Skin epidermis (tissue), 12 donors: ENCODE measurements at regions not wholly inside any gene's neighbourhood (a gene's known extent, or its start where the extent isn't known, plus 50 kb on each side); places are given as distances from the start of the nearest gene placed in this dataset.

Experiments
- H3K27ac ChIP-seq, 21 experiments: fragments of 200-600 bp; sonication (generic) in 11 of 21; one replicate each; pipeline ENCODE4 v1.5.0; 2020; ENCODE audit warnings: mild to moderate bottlenecking in 3 of 21, inconsistent platforms in 2 of 21, moderate library complexity in 2 of 21
- H3K4me3 ChIP-seq, 7 experiments: fragments of 200-600 bp; sonication (generic) in 2 of 7; one replicate each; pipeline ENCODE4 v1.5.0; 2020; ENCODE audit warnings: inconsistent platforms in 2 of 7, mild to moderate bottlenecking in 2 of 7, moderate library complexity in 1 of 7

DNA sequence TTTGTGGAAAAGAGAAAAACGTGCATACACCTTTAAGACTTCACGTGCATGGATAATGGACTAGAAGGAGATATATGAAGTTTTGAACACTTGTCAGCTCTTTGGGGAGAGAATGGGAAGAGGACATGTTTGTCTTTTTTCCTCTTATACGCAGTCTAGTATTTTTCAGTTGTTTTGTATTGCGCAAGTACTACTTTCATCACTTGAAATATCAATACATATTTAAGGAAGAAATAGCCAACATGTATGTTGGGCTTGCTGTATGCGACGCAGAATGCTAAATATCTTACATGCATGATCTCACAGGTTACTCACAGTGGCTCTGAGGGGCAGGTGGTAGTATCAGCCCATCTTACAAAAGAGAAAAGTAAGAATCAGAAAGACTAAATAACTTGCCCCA is 176.5 kb upstream of the RUNX1 start:
- Histone ChIP-seq H3K4me3 (no peak overlapping the region), H3K27ac (peak overlapping the region in 1 of 21 experiments; percentile 36)

DNA sequence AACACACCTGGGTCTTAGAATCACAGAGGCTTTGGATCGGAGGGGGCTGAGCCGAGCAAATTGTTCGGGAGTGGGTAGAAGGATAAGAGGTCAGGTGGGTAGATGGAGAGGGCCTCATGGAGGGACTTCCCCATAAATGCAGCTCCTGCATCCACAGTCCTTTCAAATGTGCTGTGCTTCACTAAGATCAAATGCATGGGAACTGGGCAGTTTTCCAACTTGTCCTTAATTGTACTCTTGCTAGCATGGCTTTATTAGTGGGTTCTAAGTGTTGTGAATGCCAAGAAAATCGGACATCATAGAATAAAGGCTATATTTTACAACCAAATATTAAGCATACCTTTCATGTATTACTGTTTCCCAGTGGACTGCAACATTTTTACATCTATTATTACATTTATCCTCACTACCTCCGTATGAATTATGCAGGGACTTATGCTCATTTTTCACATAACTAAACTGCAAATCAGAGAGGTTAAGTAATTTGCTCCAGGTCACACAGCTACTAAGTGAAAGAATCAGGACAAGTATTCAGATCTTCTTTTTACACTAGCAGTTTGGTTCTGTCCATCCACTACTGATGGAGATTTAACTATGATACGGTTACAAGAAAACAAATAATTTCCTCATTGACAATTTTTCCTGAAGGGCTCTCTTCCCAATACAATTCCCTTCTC is 174.5 kb upstream of the RUNX1 start:
- Histone ChIP-seq H3K4me3 (no peak overlapping the region), H3K27ac (no peak overlapping the region)

DNA sequence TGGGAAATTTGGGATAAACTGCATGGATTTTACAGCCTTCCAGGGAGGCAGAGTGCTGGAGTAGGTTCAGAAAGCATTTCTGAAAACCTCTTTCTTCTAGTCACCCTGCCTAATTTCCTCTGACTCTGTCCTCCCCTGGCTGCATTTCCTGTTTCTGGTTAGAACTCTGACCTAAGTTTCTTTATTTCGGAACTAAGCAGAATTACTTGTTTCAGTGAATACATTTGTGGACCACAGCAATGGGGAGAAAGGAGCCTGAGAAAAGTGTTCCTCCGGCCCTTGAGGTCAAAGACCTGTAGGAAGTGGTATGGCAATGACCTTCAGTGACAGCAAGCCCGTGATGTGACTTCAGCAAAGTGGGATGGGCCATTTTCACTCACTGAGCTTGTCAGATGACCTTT is 173.4 kb upstream of the RUNX1 start:
- Histone ChIP-seq H3K4me3 (no peak overlapping the region), H3K27ac (peak overlapping the region in 5 of 21 experiments; percentile 26 to 43 (median 40))

DNA sequence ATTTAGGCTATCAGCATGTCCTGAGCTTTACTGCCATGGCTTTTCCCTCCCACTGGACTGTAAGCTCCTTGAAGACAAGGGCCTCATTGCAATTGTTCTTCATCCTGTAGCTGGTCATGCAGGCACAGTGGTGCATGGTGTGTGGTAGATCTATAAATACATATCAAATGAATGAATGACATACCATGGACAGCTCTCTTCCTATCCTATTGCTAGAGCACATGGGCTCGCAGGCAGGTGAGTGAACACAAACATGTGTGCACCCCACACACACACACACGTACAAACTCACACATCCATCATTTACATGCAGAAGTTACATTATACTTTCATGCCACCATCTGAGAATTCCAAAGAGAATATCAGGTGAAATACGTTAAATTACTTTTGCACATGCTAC is 172.9 kb upstream of the RUNX1 start:
- peak overlapping the region in 4 of 21 experiments; percentile 30 to 43 (median 41) for H3K27ac ChIP-seq

DNA sequence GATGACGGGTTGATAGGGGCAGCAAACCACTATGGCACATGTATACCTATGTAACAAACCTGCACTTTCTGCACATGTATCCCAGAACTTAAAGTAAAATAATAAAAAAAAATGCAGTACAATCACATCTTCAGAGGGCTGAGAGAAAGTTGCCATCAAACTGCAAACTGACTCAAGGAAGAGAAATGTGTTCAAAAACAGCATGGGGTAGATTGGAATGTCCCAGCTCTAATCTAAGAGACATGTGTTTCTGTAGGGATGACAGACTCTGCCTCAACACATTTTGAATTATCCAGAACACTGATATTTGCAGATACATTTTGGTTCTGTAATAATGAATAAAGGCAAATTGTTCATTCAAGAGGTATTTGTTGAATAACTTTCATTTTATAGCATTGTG is 171.2 kb upstream of the RUNX1 start:
- peak overlapping the region in 4 of 21 experiments; percentile 18 to 57 (median 44) for H3K27ac ChIP-seq
- H3K4me3 ChIP-seq: no peak overlapping the region

More for the DNA sequence above, 172.9 kb upstream of the RUNX1 start:
- no peak overlapping the region for H3K4me3 ChIP-seq

DNA sequence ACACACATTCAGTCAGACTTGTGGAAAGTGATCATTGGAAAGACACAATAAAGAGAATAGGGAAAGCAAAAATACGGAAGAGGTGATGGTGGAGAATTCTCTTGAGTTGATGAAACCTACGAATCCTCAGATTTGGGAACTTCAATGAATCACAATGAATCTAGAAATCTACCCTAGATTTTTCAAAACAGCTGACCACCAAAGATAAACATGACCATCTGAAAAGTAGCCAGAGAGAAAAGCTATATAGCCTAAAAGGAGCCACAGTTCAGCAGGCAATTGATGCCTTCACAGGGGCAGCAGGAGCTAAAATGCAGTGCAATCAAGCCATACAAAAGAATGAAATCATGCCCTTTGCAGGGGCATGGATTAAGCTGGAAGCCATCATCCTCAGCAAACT is 170.6 kb upstream of the RUNX1 start:
- H3K4me3 ChIP-seq: no peak overlapping the region
- peak overlapping the region in 6 of 21 experiments; percentile 18 to 57 (median 31) for H3K27ac ChIP-seq

DNA sequence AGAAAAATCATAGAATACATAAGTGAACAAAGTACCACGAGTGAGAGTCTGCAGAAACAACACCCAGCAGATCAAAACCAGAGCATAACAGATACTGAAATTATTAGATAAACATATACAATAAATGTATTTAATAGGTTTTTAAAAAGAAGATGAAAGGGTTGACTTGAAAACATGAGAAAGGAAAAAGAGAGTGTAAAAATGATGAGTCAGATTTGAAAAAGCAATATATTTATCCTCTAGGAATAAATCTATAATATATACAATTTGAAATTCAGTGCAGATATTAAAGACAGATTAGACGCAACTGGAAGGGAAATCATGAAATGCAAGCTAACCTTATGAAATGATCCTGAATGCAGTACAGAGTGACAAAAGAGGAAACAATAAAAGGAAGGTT is 170.2 kb upstream of the RUNX1 start:
- H3K4me3 ChIP-seq: no peak overlapping the region
- peak overlapping the region in 4 of 21 experiments; percentile 18 to 57 (median 38) for H3K27ac ChIP-seq

DNA sequence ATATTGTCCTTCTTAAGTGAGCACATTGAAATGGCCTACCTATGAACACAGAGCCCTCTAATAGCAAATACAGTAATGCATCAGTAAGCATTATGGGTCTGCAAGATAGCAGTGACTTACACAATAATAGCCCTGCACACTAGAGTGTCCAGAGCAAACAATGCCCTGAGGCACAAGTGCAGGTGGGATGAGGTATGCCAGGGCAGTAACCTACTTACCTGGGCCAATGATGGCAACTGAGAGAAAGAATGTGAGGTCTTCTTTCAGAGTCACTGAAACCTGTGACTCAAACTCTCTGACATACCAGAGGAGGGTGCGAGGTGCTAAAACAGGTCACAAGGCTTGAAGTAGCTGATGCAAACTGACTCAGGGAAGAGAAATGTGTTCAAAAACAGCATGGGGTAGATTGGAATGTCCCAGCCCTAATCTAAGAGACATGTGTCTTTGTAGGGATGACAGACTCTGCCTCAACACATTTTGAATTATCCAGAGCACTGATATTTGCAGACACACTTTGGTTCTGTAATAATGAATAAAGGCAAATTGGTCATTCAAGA is 168.5 kb upstream of the RUNX1 start:
- no peak overlapping the region for H3K4me3 ChIP-seq
- H3K27ac ChIP-seq: peak overlapping the region in 2 of 21 experiments; percentile 31 to 38

DNA sequence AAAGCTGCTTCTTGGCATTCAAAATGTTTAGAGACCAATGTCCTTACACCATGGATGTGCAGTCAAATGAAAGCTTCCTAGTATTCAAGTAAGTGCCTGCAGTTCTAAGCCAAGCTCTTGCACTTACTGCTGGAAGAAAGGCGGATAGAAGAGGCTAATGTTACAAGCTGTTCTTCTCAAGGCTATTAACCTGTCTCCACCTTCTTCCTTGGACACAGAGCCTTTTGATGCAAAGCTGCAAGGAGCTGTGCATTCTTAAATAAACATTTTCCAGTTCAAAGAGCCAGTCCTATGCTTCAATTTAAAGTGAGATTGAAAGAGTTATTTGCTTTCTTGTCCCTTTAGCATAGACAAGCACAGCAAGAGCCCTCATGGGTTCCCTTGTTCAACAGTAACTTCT is 167.9 kb upstream of the RUNX1 start:
- Histone ChIP-seq H3K27ac (peak overlapping the region in 2 of 21 experiments; percentile 31 to 38), H3K4me3 (no peak overlapping the region)

DNA sequence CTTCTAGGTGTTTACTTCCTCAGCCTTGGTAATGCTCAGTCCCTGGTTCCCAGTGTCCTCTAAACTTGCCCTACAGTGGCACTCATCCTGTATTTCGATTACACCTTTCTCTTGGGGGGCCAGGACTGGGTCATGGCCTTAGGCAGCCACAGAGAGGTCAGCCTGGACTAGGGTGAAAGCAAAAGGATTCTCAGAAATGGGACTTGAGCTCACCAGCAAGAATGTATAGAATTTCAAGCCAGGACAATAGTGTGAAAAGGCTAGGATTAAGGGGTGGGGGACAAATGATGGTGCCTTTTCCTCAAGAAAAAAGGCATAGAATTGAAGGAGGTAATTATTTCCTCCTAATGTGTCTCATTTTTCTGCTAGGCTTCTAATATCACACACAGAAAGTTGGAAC is 166.8 kb upstream of the RUNX1 start:
- no peak overlapping the region for H3K27ac ChIP-seq
- H3K4me3 ChIP-seq: no peak overlapping the region

DNA sequence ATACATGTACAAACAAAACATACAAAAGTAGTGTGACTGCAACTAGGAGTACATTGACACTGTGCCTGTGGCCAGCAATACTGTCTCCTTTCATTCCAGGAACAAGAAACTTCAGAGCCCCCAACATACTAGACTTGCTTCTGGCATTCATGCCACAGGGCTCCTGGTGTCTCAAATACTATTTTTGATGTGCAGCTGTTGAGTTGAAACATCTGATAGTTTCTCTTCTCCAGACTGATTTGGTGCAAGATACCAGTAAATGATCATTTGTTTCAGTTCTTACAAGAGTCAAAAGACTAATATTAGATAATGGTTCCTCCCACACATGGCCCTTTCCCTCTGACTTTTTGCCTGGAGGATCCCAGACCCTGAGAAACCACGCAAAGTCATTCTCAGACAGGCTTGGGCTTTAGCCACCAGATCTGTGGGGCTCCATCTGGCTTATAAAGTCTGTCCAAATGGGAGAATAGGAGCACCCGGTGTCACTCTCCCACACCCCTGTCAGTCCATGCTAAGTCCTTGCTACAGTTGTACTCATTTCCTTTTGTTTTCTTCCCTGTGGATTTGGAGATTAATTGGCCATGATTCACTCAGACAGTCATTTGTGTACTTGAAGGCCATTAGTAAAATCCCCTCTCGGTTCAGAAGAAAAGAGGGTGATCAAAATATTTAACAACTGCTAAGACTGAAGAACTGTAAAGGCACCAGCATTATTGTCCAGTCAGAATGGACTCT is 163.5 kb upstream of the RUNX1 start:
- Histone ChIP-seq H3K4me3 (no peak overlapping the region), H3K27ac (peak overlapping the region in 9 of 21 experiments; percentile 2 to 65 (median 28))

DNA sequence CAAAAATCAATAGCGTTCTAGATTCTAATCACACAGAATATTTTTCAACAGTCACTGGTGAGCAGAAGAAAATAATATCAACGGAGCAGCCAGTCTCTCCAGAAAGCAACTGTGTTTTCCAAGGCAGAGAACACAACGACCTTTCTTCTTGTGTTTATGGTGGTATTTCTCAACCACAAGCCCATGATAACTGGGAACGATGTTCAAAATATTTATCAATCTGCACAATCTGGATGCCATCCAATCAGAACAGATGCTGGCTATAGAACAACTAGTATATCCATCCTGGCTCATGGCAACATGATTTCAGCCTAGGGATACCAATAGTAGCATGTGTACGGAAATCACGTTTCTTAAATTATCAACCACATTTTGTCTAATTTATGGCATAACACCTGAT is 162.7 kb upstream of the RUNX1 start:
- no peak overlapping the region for H3K4me3 ChIP-seq
- peak overlapping the region in 6 of 21 experiments; percentile 7 to 61 (median 34) for H3K27ac ChIP-seq

DNA sequence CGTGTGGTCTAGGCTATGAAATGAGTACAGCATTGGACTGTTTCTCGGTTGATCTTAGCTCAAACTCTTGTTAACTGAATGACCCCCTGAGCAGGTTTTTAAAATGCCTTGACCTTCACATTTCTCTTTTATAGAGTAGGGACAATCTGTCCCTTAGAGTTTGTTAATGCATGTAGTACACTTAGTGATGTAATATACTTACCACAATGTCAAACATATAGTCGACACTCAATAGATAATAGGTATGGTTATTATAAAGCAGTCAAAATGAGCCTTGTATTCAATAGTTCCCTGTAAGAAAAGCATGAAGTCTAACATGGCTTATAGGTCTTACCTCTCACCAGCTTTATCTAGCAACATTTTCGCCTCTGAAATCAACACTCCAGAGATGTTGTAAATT is 161.0 kb upstream of the RUNX1 start:
- Histone ChIP-seq H3K27ac (peak overlapping the region in 1 of 21 experiments; percentile 81), H3K4me3 (no peak overlapping the region)

DNA sequence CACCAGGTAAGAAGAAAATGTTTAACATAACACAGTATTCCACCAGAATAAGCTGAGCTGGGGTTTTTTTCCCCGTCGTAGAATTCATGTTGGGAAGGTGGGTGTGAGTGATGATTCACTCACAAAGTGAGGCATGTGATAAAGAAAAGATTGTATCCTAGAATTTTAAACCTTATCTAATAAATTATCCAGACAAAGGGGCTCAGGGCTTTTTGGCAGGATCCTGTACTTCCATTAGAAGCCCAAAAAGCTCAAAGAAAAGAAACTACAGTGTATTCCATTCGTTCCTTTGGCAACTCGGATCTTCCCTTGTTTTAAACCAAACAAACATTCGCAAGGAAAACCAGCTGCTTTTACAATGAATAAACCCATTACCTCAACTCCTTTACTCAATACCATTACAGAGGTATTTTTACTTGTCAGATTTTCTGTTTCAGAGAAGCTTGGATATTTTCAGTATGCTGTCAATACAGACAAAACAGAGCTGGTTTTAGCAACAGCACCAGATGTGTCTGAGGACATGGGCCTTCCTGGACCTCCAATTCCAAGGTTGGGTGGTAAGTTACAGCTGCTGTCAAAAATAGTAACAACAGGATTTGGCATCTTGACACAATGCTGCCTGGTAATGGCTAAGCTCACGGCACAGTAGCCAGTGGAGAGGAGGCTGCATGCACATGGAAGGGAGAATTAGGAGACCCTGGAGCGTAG is 159.9 kb upstream of the RUNX1 start:
- H3K27ac ChIP-seq: peak overlapping the region in 11 of 21 experiments; percentile 6 to 81 (median 61)

DNA sequence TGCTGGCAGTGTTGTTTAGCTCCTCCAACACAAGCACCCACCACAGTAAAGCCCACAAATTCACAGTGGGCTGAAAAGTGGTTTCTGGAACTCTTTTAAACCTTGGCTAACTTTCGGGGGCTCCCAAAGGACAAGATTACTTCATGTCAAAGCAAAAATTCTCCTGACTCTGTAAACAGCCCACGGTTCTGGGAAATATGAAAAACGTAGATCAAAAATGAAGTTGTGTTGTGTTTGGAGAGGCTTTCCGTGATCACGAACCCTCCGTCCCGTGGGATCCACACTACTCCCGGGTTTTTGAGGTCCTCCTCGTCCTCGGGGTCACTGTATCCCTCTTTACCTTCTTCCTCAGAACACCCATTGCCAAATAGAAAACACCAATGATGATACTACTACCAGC is 159.0 kb upstream of the RUNX1 start:
- H3K27ac ChIP-seq: peak overlapping the region in 14 of 21 experiments; percentile 14 to 81 (median 56)
- no peak overlapping the region for H3K4me3 ChIP-seq

More for the DNA sequence above, 159.9 kb upstream of the RUNX1 start:
- H3K4me3 ChIP-seq: no peak overlapping the region

DNA sequence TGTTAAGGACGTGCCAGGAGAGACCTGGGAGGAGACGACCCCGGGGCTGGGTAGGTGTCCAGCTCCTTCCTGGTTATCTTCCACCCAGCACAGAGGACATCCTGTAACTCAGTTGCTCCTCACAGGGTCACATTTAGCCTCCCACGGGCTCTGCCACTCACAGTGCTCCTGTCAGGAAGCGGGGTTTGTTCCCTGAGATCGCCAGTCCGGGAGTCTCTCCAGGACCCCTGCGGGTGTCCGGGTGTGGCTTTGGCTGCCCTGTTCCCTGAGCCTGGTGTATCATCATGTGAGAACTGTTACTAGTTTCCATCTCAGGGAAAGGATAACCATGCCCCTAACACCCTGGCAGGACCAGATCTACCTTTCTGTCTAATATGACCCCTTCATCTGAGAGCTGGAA is 158.2 kb upstream of the RUNX1 start:
- H3K27ac ChIP-seq: peak overlapping the region in 19 of 21 experiments; percentile 27 to 81 (median 60)
- H3K4me3 ChIP-seq: no peak overlapping the region

DNA sequence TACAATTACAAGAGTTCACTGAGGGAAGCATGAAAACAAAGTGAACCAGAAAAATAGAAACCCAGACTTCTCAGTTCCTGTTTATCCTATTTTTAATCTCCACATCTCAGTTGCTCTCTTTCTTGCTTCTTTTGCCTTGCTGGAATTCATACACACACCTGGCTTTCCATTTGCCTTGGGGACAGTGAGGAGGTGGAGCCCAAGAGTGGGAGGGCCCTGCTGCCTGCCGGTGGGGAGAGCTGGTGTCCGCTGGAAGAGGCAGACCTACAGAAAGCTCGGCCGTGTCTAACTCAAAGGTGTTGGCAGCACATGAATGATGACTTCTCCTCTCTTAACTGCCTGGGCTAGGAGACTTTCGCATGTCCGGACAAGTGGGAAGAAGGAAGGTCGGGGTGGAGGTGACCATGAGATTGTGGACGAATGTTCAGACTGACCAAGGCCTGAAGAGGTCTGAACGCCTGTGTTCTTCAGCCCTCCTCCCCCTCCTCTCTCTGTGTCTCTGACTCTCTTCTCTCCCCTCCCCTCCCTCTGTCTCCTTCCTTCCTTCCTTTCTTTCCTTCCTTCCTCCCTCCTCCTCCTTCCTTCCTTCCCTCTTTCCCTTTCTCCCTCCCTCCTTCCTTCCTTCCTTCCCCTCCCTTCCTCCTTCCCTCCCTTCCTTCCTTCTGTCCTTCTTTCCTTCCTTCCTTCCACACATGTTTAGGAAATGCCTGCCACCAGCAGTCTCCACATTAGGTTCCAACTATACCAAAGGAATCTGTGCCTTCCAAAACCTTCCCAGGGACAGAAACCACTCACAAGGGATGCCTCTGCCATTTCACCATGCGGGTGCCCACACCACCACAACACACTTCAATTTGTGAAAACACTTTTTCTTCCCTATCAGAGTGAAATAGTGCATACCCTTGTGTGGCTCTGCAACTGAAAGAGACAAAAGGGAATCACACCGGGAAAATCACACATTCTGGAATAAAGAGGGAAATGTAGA is 157.3 kb upstream of the RUNX1 start:
- Histone ChIP-seq H3K4me3 (no peak overlapping the region), H3K27ac (peak overlapping the region in 18 of 21 experiments; percentile 29 to 81 (median 66))

DNA sequence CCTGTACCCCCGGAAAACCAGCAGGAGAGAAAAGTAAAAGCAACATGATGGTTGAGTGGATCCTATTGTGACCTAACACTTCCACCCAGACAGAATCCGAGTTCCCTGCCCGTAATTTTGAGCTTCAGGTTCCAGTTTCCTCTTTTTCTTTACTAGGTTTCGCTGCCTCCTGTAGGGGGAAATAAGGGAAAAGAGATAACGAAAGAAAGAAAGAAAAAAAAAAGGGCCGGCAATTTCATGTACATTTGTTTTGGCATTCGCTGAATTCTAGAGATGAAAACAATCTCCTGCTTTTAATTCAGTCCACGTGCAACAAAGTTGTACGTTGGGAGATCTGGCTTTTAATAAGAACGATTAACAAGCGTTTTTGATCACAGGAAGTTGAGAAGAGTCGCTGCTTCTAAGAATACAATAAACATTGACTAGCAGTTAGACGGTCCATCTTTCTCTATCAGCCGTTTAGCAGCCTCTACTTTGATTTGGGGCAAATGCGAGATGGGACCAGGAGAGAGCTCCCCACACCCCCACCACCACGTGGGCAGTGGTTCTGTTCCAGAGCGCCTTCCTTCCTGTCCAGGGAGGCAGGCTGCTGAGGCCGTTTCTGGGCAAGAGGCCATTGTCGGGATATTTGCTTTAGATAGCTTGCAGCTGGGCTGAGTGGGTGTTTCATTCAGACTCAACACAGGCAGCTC is 155.9 kb upstream of the RUNX1 start:
- H3K4me3 ChIP-seq: peak overlapping the region in 2 of 7 experiments; percentile 7 to 8
- H3K27ac ChIP-seq: peak overlapping the region in 17 of 21 experiments; percentile 3 to 81 (median 60)
